GM23338 (cell line): ENCODE measurements at regions not wholly inside any gene's neighbourhood (a gene's known extent, or its start where the extent isn't known, plus 50 kb on each side); places are given as distances from the start of the nearest gene placed in this dataset.

Experiments used
- CREB1 ChIP-seq: fragments of 250-450 bp; sonication (Bioruptor Pico); IDR thresholded peaks from 2 replicates; pipeline ENCODE4 v1.5.0; 2020; ENCODE audit warnings: low read depth, mild to moderate bottlenecking, moderate library complexity
- CTCF ChIP-seq, 2 experiments: fragments of 200-600 bp in 1 of 2; sonication (generic) in 1 of 2; conservative IDR thresholded peaks; 2 replicates each; pipeline versions ENCODE4 v1.5.1 to v1.6.1; 2016 to 2017; ENCODE audit warnings: antibody characterized with exemption in 2 of 2, low read depth in 2 of 2, mild to moderate bottlenecking in 2 of 2, moderate library complexity in 1 of 2
- EZH2 ChIP-seq: fragments of 200-600 bp; sonication (generic); IDR thresholded peaks from one replicate; pipeline ENCODE4 v1.8.0; 2017; ENCODE audit warnings: antibody characterized with exemption, mild to moderate bottlenecking, low read depth; ENCODE audit not compliant: unreplicated experiment
- EZH2phosphoT487 ChIP-seq: fragments of 200-600 bp; sonication (generic); IDR thresholded peaks from one replicate; pipeline ENCODE4 v1.8.1; 2018; ENCODE audit warnings: antibody characterized with exemption; ENCODE audit not compliant: unreplicated experiment
- JUNB ChIP-seq: IDR thresholded peaks from one replicate; pipeline ENCODE4 v1.6.1; 2016; ENCODE audit warnings: antibody characterized with exemption; ENCODE audit not compliant: unreplicated experiment
- POLR2AphosphoS5 ChIP-seq: IDR thresholded peaks from 2 replicates; pipeline ENCODE4 v1.6.1; 2016; ENCODE audit warnings: antibody characterized with exemption, low read depth
- REST ChIP-seq: IDR thresholded peaks from one replicate; pipeline ENCODE4 v1.6.1; 2018; ENCODE audit warnings: antibody characterized with exemption; ENCODE audit not compliant: unreplicated experiment

- TF ChIP-seq CTCF (conservative IDR thresholded peaks at IDR 0.05; ENCODE audit: low read depth in 2 of 2): no peak
- TF ChIP-seq REST: no peak
- TF ChIP-seq JUNB: no peak
- no peak for TF ChIP-seq EZH2
- no peak for TF ChIP-seq CREB1
- no peak for TF ChIP-seq EZH2phosphoT487
- no peak for TF ChIP-seq POLR2AphosphoS5
Observed at GRCh38 chr3:102165367-102165766, 269.4 kb upstream of the ZPLD1 start.
